K562 (cell line): ENCODE measurements at regions not wholly inside any gene's neighbourhood (a gene's known extent, or its start where the extent isn't known, plus 50 kb on each side); places are given as distances from the start of the nearest gene placed in this dataset.

Experiments used
- ADNP ChIP-seq: fragments of 200-800 bp; sonication (Bioruptor generic); IDR thresholded peaks from 2 replicates; pipeline ENCODE4 v1.6.1; 2016; ENCODE audit warnings: missing genetic modification characterization, missing compliant biosample characterization
- ATF7 ChIP-seq: fragments of 450-650 bp; IDR thresholded peaks from 2 replicates; pipeline ENCODE4 v1.7.1; 2014; ENCODE audit warnings: mild to moderate bottlenecking, moderate library complexity
- BRD4 ChIP-seq: fragments of 200-600 bp; sonication (generic); IDR thresholded peaks from 2 replicates; pipeline ENCODE4 v1.6.1; 2017; ENCODE audit warnings: inconsistent platforms
- CCNT2 ChIP-seq: IDR thresholded peaks from 2 replicates; pipeline ENCODE4 v1.6.1; 2011; ENCODE audit warnings: borderline replicate concordance, low read depth, mild to moderate bottlenecking, moderate library complexity, mixed read lengths, low read length; ENCODE audit not compliant: insufficient read length; ENCODE audit errors: extremely low read depth
- ELF1 ChIP-seq: fragments of 200-800 bp; sonication (Bioruptor generic); IDR thresholded peaks from 2 replicates; pipeline ENCODE4 v1.6.1; 2016; ENCODE audit warnings: missing genetic modification characterization, missing compliant biosample characterization
- FOXA1 ChIP-seq: fragments of 450-650 bp; IDR thresholded peaks from 2 replicates; pipeline ENCODE4 v1.6.1; 2016; ENCODE audit warnings: mild to moderate bottlenecking, borderline replicate concordance
- RBM25 ChIP-seq: fragments of 200-400 bp; formaldehyde crosslinking; IDR thresholded peaks from 2 replicates; pipeline ENCODE4 v1.6.1; 2018; ENCODE audit warnings: low read length, low read depth, moderate library complexity; ENCODE audit not compliant: severe bottlenecking
- RERE ChIP-seq: sonication (generic); formaldehyde crosslinking; IDR thresholded peaks from 2 replicates; pipeline ENCODE4 v1.8.0; 2023; ENCODE audit warnings: missing genetic modification reagents, mild to moderate bottlenecking, borderline replicate concordance
- TEAD1 ChIP-seq, 2 experiments: fragments of 450-650 bp in 1 of 2; sonication (generic) in 1 of 2; formaldehyde crosslinking; IDR thresholded peaks; 2 replicates each; pipeline versions ENCODE4 v1.4.0 to v1.8.0; 2020 to 2022; ENCODE audit warnings: mild to moderate bottlenecking in 2 of 2, missing genetic modification reagents in 1 of 2
- XRCC4 ChIP-seq: IDR thresholded peaks from one replicate; pipeline ENCODE4 v1.6.1; 2011; ENCODE audit not compliant: insufficient read depth, insufficient read length; ENCODE audit errors: extremely low read depth
- ZNF395 ChIP-seq: fragments of 200-800 bp; sonication (Bioruptor generic); IDR thresholded peaks from 2 replicates; pipeline ENCODE4 v1.6.1; 2017; ENCODE audit warnings: missing genetic modification characterization, missing compliant biosample characterization

- no peak for TF ChIP-seq RERE
- no peak for TF ChIP-seq FOXA1
- no peak for TF ChIP-seq ELF1
- no peak for TF ChIP-seq TEAD1 (CRISPR knock-in tag; IDR thresholded peaks at IDR 0.05)
- no peak for TF ChIP-seq XRCC4
- TF ChIP-seq CCNT2 = no peak
- no peak for TF ChIP-seq BRD4
- no peak for TF ChIP-seq ADNP (tag)
- peak; percentile 93 for TF ChIP-seq ATF7
- peak; percentile 80; the same call in 1 of the 2 replicates for TF ChIP-seq ZNF395 (CRISPR knock-in tag)
- TF ChIP-seq RBM25 = no peak
Observed at GRCh38 chr1:67889953-67890567, 56.8 kb upstream of the GNG12 start (continued).
